ENCODE measurements at regions not wholly inside any gene's neighbourhood (a gene's known extent, or its start where the extent isn't known, plus 50 kb on each side); places are given as distances from the start of the nearest gene placed in this dataset.

DNA sequence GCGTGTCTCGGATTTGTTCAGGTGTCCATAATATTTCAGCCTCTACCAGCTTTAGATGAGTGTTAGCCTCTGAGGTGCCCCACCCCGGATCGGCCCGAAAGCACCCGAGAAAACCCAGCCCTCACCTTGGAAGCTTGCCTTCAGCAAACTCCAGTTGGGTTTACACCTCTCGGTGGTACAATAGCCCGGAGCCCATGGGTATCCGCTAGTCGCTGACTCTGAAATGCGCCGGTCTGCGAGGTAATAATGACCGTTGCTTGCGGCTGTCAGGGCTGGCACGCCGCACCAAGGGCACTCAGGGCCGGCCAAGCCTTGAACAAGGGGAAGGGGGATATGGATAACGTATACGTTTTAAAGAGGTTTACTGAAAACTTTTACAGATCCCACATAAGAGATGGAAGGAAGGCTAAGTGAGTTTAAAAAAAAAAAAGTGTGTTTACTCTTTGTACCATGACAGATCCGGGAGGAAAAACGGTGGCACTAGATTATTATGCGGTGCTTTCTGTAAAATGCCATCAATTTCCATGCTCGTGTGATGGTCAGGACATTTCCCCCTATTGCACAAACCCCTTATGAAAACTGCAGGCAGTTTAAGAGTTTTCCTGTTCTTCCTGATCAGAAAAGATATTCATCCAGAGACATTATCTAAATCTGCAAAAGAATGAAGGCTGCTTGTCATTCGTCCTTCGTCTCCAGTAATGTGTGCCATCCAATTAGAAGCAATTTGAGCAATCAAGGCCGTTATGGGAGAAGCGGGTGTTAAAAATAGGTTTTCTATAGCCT is 124.2 kb downstream of the TMEM161B start:
- no peak overlapping the region for H3K4me3 ChIP-seq (ENCODE audit: low read length)
- H3K9me3 ChIP-seq (replicated peaks; ENCODE audit: control insufficient read depth, low read depth, low read length), result no peaks in the 10 kb centered on the region
- DNase-seq, result no peak
- peaks cover 63% of the 10 kb centered on the region for H3K27me3 ChIP-seq (ENCODE audit: control insufficient read depth, insufficient read depth, low read length)
- peaks cover 22% of the 10 kb centered on the region for H3K4me1 ChIP-seq (ENCODE audit: control insufficient read depth, insufficient read depth, low read length)
- no peaks in the 10 kb centered on the region for H3K36me3 ChIP-seq (ENCODE audit: control insufficient read depth, insufficient read depth, low read length)
- whole genome bisulfite sequencing (ENCODE audit: insufficient coverage), result 4% methylated on average over 20 of the region's 28 CpGs
- H3K27ac ChIP-seq (ENCODE audit: low read length), result no peak overlapping the region

DNA sequence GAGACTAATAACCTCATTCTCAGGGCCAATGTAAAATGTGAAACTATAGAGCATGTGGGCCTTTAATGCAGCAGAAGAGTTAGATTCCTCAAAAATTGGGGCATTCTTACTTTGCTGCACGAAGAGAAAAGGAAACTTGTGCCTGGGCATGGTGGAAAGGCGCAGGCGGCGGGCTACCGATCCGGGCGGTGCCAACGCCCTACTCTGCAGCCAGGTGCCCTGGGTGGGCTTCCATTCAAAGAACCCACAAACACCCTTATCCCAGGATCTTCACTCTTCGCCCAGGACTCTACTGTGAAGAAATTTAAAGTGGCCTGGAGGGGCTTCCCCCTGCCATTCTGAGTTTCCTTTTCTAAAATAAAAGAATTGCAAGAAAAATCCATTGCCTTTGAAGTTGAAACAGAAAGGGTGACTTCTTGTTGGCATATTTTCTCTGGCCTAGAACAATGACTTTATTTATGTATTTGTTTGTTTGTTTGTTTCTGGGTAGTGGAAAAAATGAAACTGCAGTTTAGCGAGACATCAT is 124.9 kb downstream of the TMEM161B start:
- Histone ChIP-seq H3K9me3 (replicated peaks; ENCODE audit: control insufficient read depth, low read depth, low read length) (no peaks in the 10 kb centered on the region), H3K27ac (ENCODE audit: low read length) (no peak overlapping the region), H3K36me3 (ENCODE audit: control insufficient read depth, insufficient read depth, low read length) (no peaks in the 10 kb centered on the region), H3K27me3 (ENCODE audit: control insufficient read depth, insufficient read depth, low read length) (peaks cover 64% of the 10 kb centered on the region), H3K4me1 (ENCODE audit: control insufficient read depth, insufficient read depth, low read length) (peaks cover 22% of the 10 kb centered on the region), H3K4me3 (ENCODE audit: low read length) (no peak overlapping the region)
- DNase-seq, result no peak
- WGBS (ENCODE audit: insufficient coverage), result 0% methylated on average over 1 of the region's 10 CpGs

DNA sequence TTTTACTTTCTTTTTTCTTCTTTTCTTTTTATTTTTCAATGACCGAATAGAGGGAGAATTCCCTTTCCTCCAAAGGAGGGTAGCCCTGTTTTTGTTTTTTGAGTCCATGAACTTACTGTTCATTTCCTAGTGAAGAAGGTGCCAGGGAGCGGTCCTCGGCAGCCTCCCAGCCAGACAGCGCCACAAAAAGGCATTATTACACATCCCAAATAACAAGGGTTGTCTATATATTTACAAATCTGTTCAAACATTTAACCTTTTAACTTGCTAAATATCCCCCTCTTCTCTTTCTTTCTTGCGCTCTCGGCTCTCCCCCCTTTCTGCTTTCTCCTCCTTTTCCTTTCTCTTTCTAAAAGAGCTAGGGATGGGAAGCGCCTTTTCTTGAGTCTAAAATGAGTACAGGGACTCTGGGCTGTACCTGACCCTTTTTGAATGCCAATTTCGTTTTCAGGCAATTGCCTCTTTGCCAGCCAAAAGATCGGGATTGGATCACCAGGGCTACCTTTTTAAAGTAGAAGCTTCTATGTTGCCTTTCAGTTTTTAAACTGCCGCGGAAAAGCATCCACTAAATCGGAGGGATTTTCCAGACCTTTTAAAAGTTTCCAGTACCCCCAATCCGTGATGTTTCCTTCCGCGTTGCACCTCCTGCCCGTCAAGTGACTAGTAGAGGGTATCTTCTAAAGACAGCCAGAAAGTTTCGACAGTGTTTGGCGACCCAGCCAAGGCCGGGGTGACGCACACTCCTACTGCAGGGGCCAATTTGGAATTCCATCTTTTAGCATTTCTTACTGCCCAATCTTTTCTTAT is 125.6 kb downstream of the TMEM161B start:
- Histone ChIP-seq H3K27ac (ENCODE audit: low read length) (no peak overlapping the region), H3K4me1 (ENCODE audit: control insufficient read depth, insufficient read depth, low read length) (peaks cover 22% of the 10 kb centered on the region)

GRCh38 chr5:88142636-88142885 is 126.1 kb downstream of the TMEM161B start:
- no peak for DNase-seq
- H3K27me3 ChIP-seq (ENCODE audit: control insufficient read depth, insufficient read depth, low read length), result peaks cover 64% of the 10 kb centered on the region
- no peaks in the 10 kb centered on the region for H3K36me3 ChIP-seq (ENCODE audit: control insufficient read depth, insufficient read depth, low read length)
- H3K4me1 ChIP-seq (ENCODE audit: control insufficient read depth, insufficient read depth, low read length), result peaks cover 22% of the 10 kb centered on the region
- H3K27ac ChIP-seq (ENCODE audit: low read length), result no peak overlapping the region
- H3K4me3 ChIP-seq (ENCODE audit: low read length), result peak overlapping the region; percentile 22
- WGBS (ENCODE audit: insufficient coverage), result no CpG with 5 or more reads among the region's 2 CpGs
- no peaks in the 10 kb centered on the region for H3K9me3 ChIP-seq (replicated peaks; ENCODE audit: control insufficient read depth, low read depth, low read length)

More for the DNA sequence above, 125.6 kb downstream of the TMEM161B start:
- 11% methylated on average over 3 of the region's 20 CpGs for WGBS (ENCODE audit: insufficient coverage)
- peaks cover 64% of the 10 kb centered on the region for H3K27me3 ChIP-seq (ENCODE audit: control insufficient read depth, insufficient read depth, low read length)
- H3K4me3 ChIP-seq (ENCODE audit: low read length), result peak overlapping the region; percentile 9
- H3K36me3 ChIP-seq (ENCODE audit: control insufficient read depth, insufficient read depth, low read length), result no peaks in the 10 kb centered on the region
- DNase-seq, result peak; percentile 7
- H3K9me3 ChIP-seq (replicated peaks; ENCODE audit: control insufficient read depth, low read depth, low read length), result no peaks in the 10 kb centered on the region

GRCh38 chr5:88140856-88141752 is 127.5 kb downstream of the TMEM161B start:
- no peak overlapping the region for H3K27ac ChIP-seq (ENCODE audit: low read length)
- H3K27me3 ChIP-seq (ENCODE audit: control insufficient read depth, insufficient read depth, low read length), result peaks cover 61% of the 10 kb centered on the region
- under 1% methylated on average over 31 of the region's 49 CpGs for WGBS (ENCODE audit: insufficient coverage)
- no peaks in the 10 kb centered on the region for H3K9me3 ChIP-seq (replicated peaks; ENCODE audit: control insufficient read depth, low read depth, low read length)
- peak overlapping the region; percentile 46 for H3K4me3 ChIP-seq (ENCODE audit: low read length)
- H3K36me3 ChIP-seq (ENCODE audit: control insufficient read depth, insufficient read depth, low read length), result no peaks in the 10 kb centered on the region
- peak; percentile 96 for DNase-seq
- peaks cover 22% of the 10 kb centered on the region for H3K4me1 ChIP-seq (ENCODE audit: control insufficient read depth, insufficient read depth, low read length)

- WGBS (ENCODE audit: insufficient coverage), result 6% methylated on average over 12 of the region's 15 CpGs
Observed at GRCh38 chr5:88140396-88140855, 128.2 kb downstream of the TMEM161B start.

DNA sequence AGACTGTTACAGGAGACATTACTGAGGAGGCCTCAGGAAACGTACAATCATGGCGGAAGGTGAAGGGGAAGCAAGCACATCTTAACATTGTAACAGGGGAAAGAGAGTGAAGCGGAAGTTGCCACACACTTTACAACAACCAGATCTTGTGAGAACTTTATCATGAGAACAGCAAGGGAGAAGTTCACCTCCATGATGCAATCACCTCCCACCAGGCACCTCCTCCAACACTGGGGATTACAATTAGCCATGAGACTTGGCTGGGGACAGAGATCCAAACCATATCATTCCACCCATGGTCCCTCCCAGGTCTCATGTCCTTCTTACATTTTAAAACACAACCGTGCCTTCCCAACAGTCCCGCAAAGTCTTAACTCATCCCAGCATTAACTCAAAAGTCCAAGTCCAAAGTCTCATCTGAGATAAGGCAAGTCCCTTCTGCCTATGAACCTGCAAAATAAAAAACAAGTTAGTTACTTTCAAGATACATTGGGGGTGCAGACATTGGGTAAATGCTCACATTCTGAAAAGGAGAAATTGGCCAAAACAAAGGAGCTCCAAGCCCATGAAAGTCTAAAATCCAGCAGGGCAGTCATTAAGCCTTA is 138.3 kb downstream of the TMEM161B start:
- WGBS (ENCODE audit: insufficient coverage), result 93% methylated on average over 2 of the region's 5 CpGs
- H3K4me1 ChIP-seq (ENCODE audit: control insufficient read depth, insufficient read depth, low read length), result no peaks in the 10 kb centered on the region
- H3K4me3 ChIP-seq (ENCODE audit: low read length), result no peak overlapping the region
- H3K27ac ChIP-seq (ENCODE audit: low read length), result no peak overlapping the region
- no peak for DNase-seq
- peaks cover 2% of the 10 kb centered on the region for H3K27me3 ChIP-seq (ENCODE audit: control insufficient read depth, insufficient read depth, low read length)
- H3K36me3 ChIP-seq (ENCODE audit: control insufficient read depth, insufficient read depth, low read length), result no peaks in the 10 kb centered on the region
- no peaks in the 10 kb centered on the region for H3K9me3 ChIP-seq (replicated peaks; ENCODE audit: control insufficient read depth, low read depth, low read length)

More at GRCh38 chr5:88140396-88140855, 128.2 kb downstream of the TMEM161B start:
- Histone ChIP-seq H3K27ac (ENCODE audit: low read length) (no peak overlapping the region), H3K36me3 (ENCODE audit: control insufficient read depth, insufficient read depth, low read length) (no peaks in the 10 kb centered on the region), H3K4me1 (ENCODE audit: control insufficient read depth, insufficient read depth, low read length) (peaks cover 22% of the 10 kb centered on the region), H3K27me3 (ENCODE audit: control insufficient read depth, insufficient read depth, low read length) (peaks cover 54% of the 10 kb centered on the region), H3K4me3 (ENCODE audit: low read length) (peak overlapping the region; percentile 46), H3K9me3 (replicated peaks; ENCODE audit: control insufficient read depth, low read depth, low read length) (no peaks in the 10 kb centered on the region)
- DNase-seq, result peak; percentile 5

GRCh38 chr5:88128813-88129212 is 139.8 kb downstream of the TMEM161B start:
- no peak overlapping the region for H3K4me3 ChIP-seq (ENCODE audit: low read length)
- H3K9me3 ChIP-seq (replicated peaks; ENCODE audit: control insufficient read depth, low read depth, low read length), result no peaks in the 10 kb centered on the region
- H3K27ac ChIP-seq (ENCODE audit: low read length), result no peak overlapping the region
- H3K27me3 ChIP-seq (ENCODE audit: control insufficient read depth, insufficient read depth, low read length), result peaks cover 2% of the 10 kb centered on the region
- no peaks in the 10 kb centered on the region for H3K36me3 ChIP-seq (ENCODE audit: control insufficient read depth, insufficient read depth, low read length)
- DNase-seq, result no peak
- no CpG with 5 or more reads among the region's 2 CpGs for WGBS (ENCODE audit: insufficient coverage)
- H3K4me1 ChIP-seq (ENCODE audit: control insufficient read depth, insufficient read depth, low read length), result no peaks in the 10 kb centered on the region

- Histone ChIP-seq H3K36me3 (ENCODE audit: control insufficient read depth, insufficient read depth, low read length) (no peaks in the 10 kb centered on the region), H3K4me3 (ENCODE audit: low read length) (no peak overlapping the region), H3K27me3 (ENCODE audit: control insufficient read depth, insufficient read depth, low read length) (no peaks in the 10 kb centered on the region), H3K9me3 (replicated peaks; ENCODE audit: control insufficient read depth, low read depth, low read length) (no peaks in the 10 kb centered on the region), H3K27ac (ENCODE audit: low read length) (no peak overlapping the region), H3K4me1 (ENCODE audit: control insufficient read depth, insufficient read depth, low read length) (no peaks in the 10 kb centered on the region)
- 66% methylated on average over 3 of the region's 4 CpGs for whole genome bisulfite sequencing (ENCODE audit: insufficient coverage)
- no peak for DNase-seq
Observed at GRCh38 chr5:88119535-88120125, 149.0 kb downstream of the TMEM161B start.

Measured in muscle of leg (tissue), 3 donors.